Left ventricle myocardium inferior (tissue), 1 donor: ENCODE measurements at regions not wholly inside any gene's neighbourhood (a gene's known extent, or its start where the extent isn't known, plus 50 kb on each side); places are given as distances from the start of the nearest gene placed in this dataset.
"Not testable (repeated sequence)": the region's sequence is repeated elsewhere in the genome, so short reads cannot be mapped to it uniquely, and the experiment has no call there.

Experiments used
- DNase-seq: peaks from one replicate; pipeline ENCODE4 v3.0.0-alpha.2; 2020
- H3K27ac ChIP-seq: fragments of 200-600 bp; replicated peaks from 2 replicates; pipeline ENCODE4 v1.8.0; 2021
- H3K27me3 ChIP-seq: fragments of 200-600 bp; 2 replicates; pipeline ENCODE4 v1.8.0; 2021; ENCODE audit warnings: low read depth
- H3K36me3 ChIP-seq: fragments of 200-600 bp; 2 replicates; pipeline ENCODE4 v1.8.0; 2021
- H3K4me1 ChIP-seq: fragments of 200-600 bp; 2 replicates; pipeline ENCODE4 v1.8.0; 2021
- H3K4me3 ChIP-seq: fragments of 200-600 bp; 2 replicates; pipeline ENCODE4 v1.8.0; 2021; ENCODE audit warnings: mild to moderate bottlenecking, moderate library complexity
- H3K9me3 ChIP-seq: fragments of 200-600 bp; replicated peaks from 2 replicates; pipeline ENCODE4 v1.8.0; 2021
- CTCF ChIP-seq: fragments of 200-600 bp; IDR thresholded peaks from 2 replicates; pipeline ENCODE4 v1.8.0; 2021; ENCODE audit warnings: antibody characterized with exemption, mild to moderate bottlenecking, borderline replicate concordance
- intact Hi-C: fragments of 100-400 bp; cut with micrococcal nuclease; formaldehyde crosslinking; loops from one replicate; pipeline ENCODE4 v1.11.0; 2022
- donor health status: DM: no; HTN: yes; CAD: no; lungs with severe emphysema.

- H3K36me3 ChIP-seq, result no peaks in the 10 kb centered on the region
- intact Hi-C loops, result no loop called here
- no peaks in the 10 kb centered on the region for H3K9me3 ChIP-seq
- H3K27ac ChIP-seq, result no peak overlapping the region
- H3K4me1 ChIP-seq, result no peaks in the 10 kb centered on the region
- TF ChIP-seq CTCF, result no peak
- DNase-seq, result no peak
- no peak overlapping the region for H3K4me3 ChIP-seq
- H3K27me3 ChIP-seq, result peaks cover 7% of the 10 kb centered on the region
Measured at GRCh38 chr9:33695856-33696255, 99.5 kb upstream of the PRSS3 start.

- Histone ChIP-seq H3K27me3 (peaks cover 5% of the 10 kb centered on the region), H3K9me3 (no peaks in the 10 kb centered on the region), H3K36me3 (no peaks in the 10 kb centered on the region), H3K27ac (no peak overlapping the region), H3K4me3 (no peak overlapping the region), H3K4me1 (no peaks in the 10 kb centered on the region)
- intact Hi-C loops, result no loop called here
- no peak for DNase-seq
- TF ChIP-seq CTCF, result no peak
Measured at GRCh38 chr9:33697171-33697570, 98.2 kb upstream of the PRSS3 start.

DNA sequence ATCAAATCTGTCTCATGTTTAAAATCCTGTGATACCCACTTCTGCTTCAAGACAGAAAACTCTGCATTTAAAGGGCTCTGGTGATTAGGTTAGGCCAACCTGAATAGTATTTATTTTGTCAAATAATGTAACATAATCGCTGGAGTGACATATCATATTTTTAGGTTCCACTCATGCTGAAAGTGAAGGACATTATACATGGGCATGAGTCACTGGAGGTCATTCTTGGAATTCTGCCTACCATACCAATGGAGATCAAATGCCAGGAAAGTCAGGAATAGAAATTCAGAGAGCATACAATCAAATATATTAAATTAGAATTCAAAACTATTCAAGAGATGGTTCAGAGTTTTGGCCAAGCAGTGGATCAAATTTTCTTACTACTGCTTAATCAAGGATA lies 97.1 kb upstream of the PRSS3 start:
- Histone ChIP-seq H3K27ac (no peak overlapping the region), H3K9me3 (no peaks in the 10 kb centered on the region), H3K4me1 (no peaks in the 10 kb centered on the region), H3K27me3 (peaks cover 5% of the 10 kb centered on the region), H3K36me3 (no peaks in the 10 kb centered on the region), H3K4me3 (no peak overlapping the region)
- no peak for DNase-seq
- TF ChIP-seq CTCF, result no peak
- intact Hi-C loops, result no loop called here

GRCh38 chr9:33700940-33701339 lies 94.4 kb upstream of the PRSS3 start:
- H3K9me3 ChIP-seq, H3K27ac ChIP-seq, H3K4me3 ChIP-seq, DNase-seq, H3K36me3 ChIP-seq, H3K4me1 ChIP-seq, H3K27me3 ChIP-seq, intact Hi-C loops: not testable (repeated sequence)

DNA sequence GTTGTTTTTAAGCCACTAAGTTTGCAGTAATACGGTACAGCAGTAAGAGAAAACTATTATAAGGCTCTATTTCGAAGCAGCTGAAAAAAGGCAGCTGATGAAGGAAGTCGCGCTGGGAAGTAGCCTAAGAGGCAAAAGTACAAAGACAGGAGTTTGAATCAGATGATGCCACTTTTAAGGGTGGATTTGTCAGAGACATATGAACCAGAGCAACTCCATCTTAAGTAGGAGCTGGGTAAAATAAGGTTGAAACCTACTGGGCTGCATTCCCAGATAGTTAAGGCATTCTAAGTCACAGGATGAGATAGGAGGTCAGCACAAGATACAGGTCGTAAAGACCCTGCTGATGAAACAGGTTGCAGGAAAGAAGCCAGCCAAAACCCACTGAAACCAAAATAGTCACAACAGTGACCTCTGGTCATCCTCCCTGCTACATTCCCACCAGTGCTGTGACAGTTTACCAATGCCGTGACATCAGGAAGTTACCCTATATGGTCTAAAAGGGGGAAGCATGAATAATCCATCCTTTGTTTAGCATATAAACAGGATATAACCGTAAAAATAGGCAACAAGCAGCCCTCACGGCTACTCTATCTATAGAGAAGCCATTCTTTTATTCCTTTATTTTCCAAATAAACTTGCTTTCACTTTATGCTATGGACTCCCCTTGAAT lies 91.8 kb upstream of the PRSS3 start:
- TF ChIP-seq CTCF, result no peak
- intact Hi-C loops, result no loop called here

DNA sequence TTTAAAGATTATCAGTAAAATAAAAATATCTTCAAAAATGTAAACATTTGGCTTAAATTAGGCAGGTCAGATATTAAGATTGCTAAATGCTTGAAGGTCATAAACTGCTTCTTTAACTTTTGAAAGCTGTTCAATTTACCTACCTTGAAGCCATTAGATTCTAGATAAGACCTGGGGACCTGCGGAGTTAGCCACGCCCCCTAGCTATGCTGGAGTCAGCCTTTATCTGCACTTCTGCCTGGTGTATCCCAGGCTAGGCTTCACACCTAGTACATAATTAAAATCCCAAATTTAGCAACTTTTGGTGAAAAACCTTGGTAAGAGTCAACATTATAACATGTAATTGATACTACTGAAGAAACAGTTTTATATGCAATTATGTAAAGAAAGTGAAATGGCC lies 89.9 kb upstream of the PRSS3 start:
- H3K27ac ChIP-seq, H3K27me3 ChIP-seq, intact Hi-C loops, H3K4me1 ChIP-seq, H3K9me3 ChIP-seq, DNase-seq, H3K4me3 ChIP-seq, H3K36me3 ChIP-seq: not testable (repeated sequence)

More for the DNA sequence above, 91.8 kb upstream of the PRSS3 start:
- no peak overlapping the region for H3K4me3 ChIP-seq
- H3K27me3 ChIP-seq, result no peaks in the 10 kb centered on the region
- H3K27ac ChIP-seq, result no peak overlapping the region
- no peaks in the 10 kb centered on the region for H3K9me3 ChIP-seq
- H3K36me3 ChIP-seq, result no peaks in the 10 kb centered on the region
- no peak for DNase-seq
- no peaks in the 10 kb centered on the region for H3K4me1 ChIP-seq
